CD14-positive monocyte (primary cell): ENCODE measurements at regions not wholly inside any gene's neighbourhood (a gene's known extent, or its start where the extent isn't known, plus 50 kb on each side); places are given as distances from the start of the nearest gene placed in this dataset.

Experiments
- DNase-seq, 3 donors: peaks; one replicate each; pipeline ENCODE4 v3.0.0-alpha.2; 2011 to 2022
- H2AFZ ChIP-seq: 2 replicates; pipeline ENCODE4 v1.6.0; 2012; ENCODE audit warnings: mild to moderate bottlenecking, low read depth, low read length, inconsistent platforms; ENCODE audit not compliant: insufficient read depth, poor library complexity, severe bottlenecking
- H3K27ac ChIP-seq, 2 donors: 1 replicate in 1 of 2; 2 replicates in 1 of 2; pipeline ENCODE4 v1.5.1; 2012 to 2013; ENCODE audit warnings: low read length in 2 of 2, control low read depth in 1 of 2, inconsistent platforms in 1 of 2, low read depth in 1 of 2, mild to moderate bottlenecking in 1 of 2
- H3K27me3 ChIP-seq, 2 donors: one replicate each; pipeline versions ENCODE4 v1.6.0 to v1.6.1; 2011 to 2013; ENCODE audit warnings: low read length in 2 of 2; ENCODE audit not compliant: control insufficient read depth in 2 of 2, insufficient read depth in 2 of 2
- H3K36me3 ChIP-seq, 2 donors: replicated peaks in 1 of 2; 1 replicate in 1 of 2; 2 replicates in 1 of 2; pipeline versions ENCODE4 v1.5.1 to v1.6.1; 2012 to 2013; ENCODE audit warnings: low read length in 2 of 2, control low read depth in 1 of 2, inconsistent platforms in 1 of 2, mild to moderate bottlenecking in 1 of 2; ENCODE audit not compliant: insufficient read depth in 2 of 2, control insufficient read depth in 1 of 2
- H3K4me1 ChIP-seq, 2 donors: 1 replicate in 1 of 2; 2 replicates in 1 of 2; pipeline versions ENCODE4 v1.5.1 to v1.6.1; 2012 to 2013; ENCODE audit warnings: low read length in 2 of 2, control low read depth in 1 of 2, inconsistent platforms in 1 of 2, mild to moderate bottlenecking in 1 of 2, moderate library complexity in 1 of 2; ENCODE audit not compliant: insufficient read depth in 2 of 2, control insufficient read depth in 1 of 2
- H3K4me2 ChIP-seq: replicated peaks from 2 replicates; pipeline ENCODE3; 2012; ENCODE audit warnings: low read length, moderate library complexity, mild to moderate bottlenecking; ENCODE audit not compliant: poor library complexity, severe bottlenecking; ENCODE audit errors: extremely low read depth
- H3K4me3 ChIP-seq, 3 experiments: fragments of 200-600 bp in 1 of 3; sonication (generic) in 1 of 3; replicated peaks in 1 of 3; 1 replicate in 2 of 3; 2 replicates in 1 of 3; pipeline ENCODE4 v1.5.1; 2011 to 2013; ENCODE audit warnings: low read length in 3 of 3, mild to moderate bottlenecking in 3 of 3, control low read depth in 2 of 3, low read depth in 2 of 3, inconsistent platforms in 1 of 3, moderate library complexity in 1 of 3
- H3K79me2 ChIP-seq: 2 replicates; pipeline ENCODE4 v1.6.0; 2012; ENCODE audit warnings: mild to moderate bottlenecking, control low read depth, inconsistent platforms, low read length, moderate library complexity; ENCODE audit not compliant: insufficient read depth
- H3K9ac ChIP-seq: 2 replicates; pipeline ENCODE4 v1.6.0; 2017; ENCODE audit warnings: low read length, mild to moderate bottlenecking; ENCODE audit not compliant: insufficient read depth, poor library complexity, severe bottlenecking
- H3K9me3 ChIP-seq, 2 donors: replicated peaks in 1 of 2; 1 replicate in 1 of 2; 2 replicates in 1 of 2; pipeline versions ENCODE4 v1.5.1 to v1.6.1; 2012 to 2013; ENCODE audit warnings: low read length in 2 of 2, control low read depth in 1 of 2; ENCODE audit not compliant: control insufficient read depth in 1 of 2, insufficient read depth in 1 of 2
- H4K20me1 ChIP-seq: 2 replicates; pipeline ENCODE4 v1.6.0; 2012; ENCODE audit warnings: mild to moderate bottlenecking, low read length, control low read depth, moderate library complexity; ENCODE audit not compliant: insufficient read depth
- H3K27ac Mint-ChIP-seq, 7 donors: one replicate each; pipeline ENCODE4 v1.8.0; 2020; ENCODE audit warnings: mild to moderate bottlenecking in 7 of 7, mixed read lengths in 7 of 7, moderate library complexity in 6 of 7, inconsistent platforms in 2 of 7
- H3K27me3 Mint-ChIP-seq, 3 donors: one replicate each; pipeline ENCODE4 v1.8.0; 2021 to 2022; ENCODE audit warnings: low read depth in 3 of 3, mild to moderate bottlenecking in 3 of 3, mixed read lengths in 3 of 3, moderate library complexity in 3 of 3, inconsistent platforms in 1 of 3
- H3K36me3 Mint-ChIP-seq, 2 donors: one replicate each; pipeline ENCODE4 v1.8.0; 2020; ENCODE audit warnings: mixed read lengths in 2 of 2, inconsistent platforms in 1 of 2, mild to moderate bottlenecking in 1 of 2
- H3K4me1 Mint-ChIP-seq: one replicate; pipeline ENCODE4 v1.8.0; 2020; ENCODE audit warnings: mild to moderate bottlenecking, mixed read lengths
- H3K4me3 Mint-ChIP-seq, 2 donors: one replicate each; pipeline ENCODE4 v1.8.0; 2020; ENCODE audit warnings: mild to moderate bottlenecking in 2 of 2, mixed read lengths in 2 of 2, moderate library complexity in 1 of 2
- H3K9me3 Mint-ChIP-seq, 7 donors: one replicate each; pipeline ENCODE4 v1.8.0; 2020 to 2022; ENCODE audit warnings: mixed read lengths in 7 of 7, mild to moderate bottlenecking in 6 of 7, moderate library complexity in 6 of 7, inconsistent platforms in 2 of 7
- CTCF ChIP-seq: fragments of 200-600 bp; IDR thresholded peaks from one replicate; pipeline ENCODE4 v1.8.0; 2022; ENCODE audit warnings: antibody characterized with exemption, mild to moderate bottlenecking
- WGBS: methylation state at CpG from one replicate; pipeline ENCODE4 v1.1.5; 2013; ENCODE audit warnings: missing lambda C conversion rate; ENCODE audit not compliant: insufficient coverage; 5-methylcytosine and 5-hydroxymethylcytosine counted together
- intact Hi-C, 2 donors: fragments of 100-400 bp; cut with micrococcal nuclease; formaldehyde crosslinking; loops; one replicate each; pipeline versions ENCODE4 v1.15.0 to v1.15.1; 2023

- no peak for TF ChIP-seq CTCF
- intact Hi-C loops = no loop called here
- no peaks in the 10 kb centered on the region for H3K27me3 Mint-ChIP-seq
- Histone ChIP-seq H3K36me3 (no peaks in the 10 kb centered on the region), H3K79me2 (no peaks in the 10 kb centered on the region), H3K27ac (no peak overlapping the region), H3K27me3 (no peaks in the 10 kb centered on the region), H3K9me3 (peaks cover 0 to 1% of the 10 kb centered on the region in 2 donors), H3K9ac (no peak overlapping the region), H3K4me3 (no peak overlapping the region), H4K20me1 (no peaks in the 10 kb centered on the region), H3K4me1 (no peaks in the 10 kb centered on the region), H3K4me2 (no peak overlapping the region), H2AFZ (no peak overlapping the region)
- DNase-seq = no peak
- H3K4me1 Mint-ChIP-seq = no peaks in the 10 kb centered on the region
- H3K27ac Mint-ChIP-seq = no peak overlapping the region
- no peaks in the 10 kb centered on the region for H3K36me3 Mint-ChIP-seq
- WGBS = 83% methylated on average over 1 of the region's 5 CpGs
- peaks cover 0 to 8% (median 3%) of the 10 kb centered on the region in 7 donors for H3K9me3 Mint-ChIP-seq
- H3K4me3 Mint-ChIP-seq = no peak overlapping the region
Observed at GRCh38 chr13:69180034-69180433, 927.6 kb upstream of the ATXN8OS start.

GRCh38 chr13:69178000-69178399 lies 929.6 kb upstream of the ATXN8OS start:
- H3K4me1 Mint-ChIP-seq = no peaks in the 10 kb centered on the region
- Histone ChIP-seq H3K79me2 (no peaks in the 10 kb centered on the region), H3K4me3 (no peak overlapping the region), H2AFZ (no peak overlapping the region), H3K9ac (no peak overlapping the region), H3K9me3 (peaks cover 0 to 5% of the 10 kb centered on the region in 2 donors), H3K36me3 (no peaks in the 10 kb centered on the region), H3K4me1 (no peaks in the 10 kb centered on the region), H3K27me3 (no peaks in the 10 kb centered on the region), H3K4me2 (no peak overlapping the region), H3K27ac (no peak overlapping the region), H4K20me1 (no peaks in the 10 kb centered on the region)
- peaks cover 0 to 3% (median 0%) of the 10 kb centered on the region in 7 donors for H3K9me3 Mint-ChIP-seq
- no peaks in the 10 kb centered on the region for H3K36me3 Mint-ChIP-seq
- no peak for DNase-seq
- H3K4me3 Mint-ChIP-seq = no peak overlapping the region
- TF ChIP-seq CTCF = no peak
- no peaks in the 10 kb centered on the region for H3K27me3 Mint-ChIP-seq
- intact Hi-C loops = no loop called here
- WGBS = no CpG with 5 or more reads among the region's 1 CpG
- no peak overlapping the region for H3K27ac Mint-ChIP-seq
